ENCODE measurements at regions not wholly inside any gene's neighbourhood (a gene's known extent, or its start where the extent isn't known, plus 50 kb on each side); places are given as distances from the start of the nearest gene placed in this dataset.
A peak's percentile ranks its signal among the peaks of the same experiment; 100 is the strongest.

DNA sequence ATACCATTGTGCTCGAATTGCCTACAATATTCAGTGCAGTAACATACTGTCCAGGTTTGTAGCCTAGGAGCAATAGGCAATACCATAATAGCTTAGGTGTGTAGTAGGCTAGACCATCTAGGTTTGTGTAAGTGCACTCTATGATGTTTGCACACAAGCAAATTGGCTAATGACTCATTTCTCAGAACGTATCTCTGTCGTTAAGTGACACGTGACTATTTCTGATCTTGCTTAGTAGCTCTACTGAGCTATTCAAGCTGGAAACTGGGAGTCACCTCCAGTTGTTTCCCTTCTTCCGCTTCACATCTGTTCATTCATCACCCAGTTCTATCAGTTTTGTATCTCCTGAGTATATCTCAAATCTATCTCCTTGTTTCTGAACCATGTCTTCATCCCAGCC lies 86.1 kb downstream of the HNRNPD start:
- no peak overlapping the region for H2AFZ ChIP-seq (ENCODE audit: insufficient read depth, low read depth, low read length, poor library complexity, severe bottlenecking)
- no peak overlapping the region for H3K4me3 Mint-ChIP-seq
- H3K9ac ChIP-seq (ENCODE audit: insufficient read depth, low read length, poor library complexity, severe bottlenecking) = no peak overlapping the region
- TF ChIP-seq, protein P1, sequence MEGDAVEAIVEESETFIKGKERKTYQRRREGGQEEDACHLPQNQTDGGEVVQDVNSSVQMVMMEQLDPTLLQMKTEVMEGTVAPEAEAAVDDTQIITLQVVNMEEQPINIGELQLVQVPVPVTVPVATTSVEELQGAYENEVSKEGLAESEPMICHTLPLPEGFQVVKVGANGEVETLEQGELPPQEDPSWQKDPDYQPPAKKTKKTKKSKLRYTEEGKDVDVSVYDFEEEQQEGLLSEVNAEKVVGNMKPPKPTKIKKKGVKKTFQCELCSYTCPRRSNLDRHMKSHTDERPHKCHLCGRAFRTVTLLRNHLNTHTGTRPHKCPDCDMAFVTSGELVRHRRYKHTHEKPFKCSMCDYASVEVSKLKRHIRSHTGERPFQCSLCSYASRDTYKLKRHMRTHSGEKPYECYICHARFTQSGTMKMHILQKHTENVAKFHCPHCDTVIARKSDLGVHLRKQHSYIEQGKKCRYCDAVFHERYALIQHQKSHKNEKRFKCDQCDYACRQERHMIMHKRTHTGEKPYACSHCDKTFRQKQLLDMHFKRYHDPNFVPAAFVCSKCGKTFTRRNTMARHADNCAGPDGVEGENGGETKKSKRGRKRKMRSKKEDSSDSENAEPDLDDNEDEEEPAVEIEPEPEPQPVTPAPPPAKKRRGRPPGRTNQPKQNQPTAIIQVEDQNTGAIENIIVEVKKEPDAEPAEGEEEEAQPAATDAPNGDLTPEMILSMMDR (IDR thresholded peaks at IDR 0.05) = no peak
- no peak overlapping the region for H3K27ac Mint-ChIP-seq
- peaks cover 8 to 10% (median 8%) of the 10 kb centered on the region in 3 donors for H3K27me3 Mint-ChIP-seq (ENCODE audit: low read depth in 3 of 3)
- WGBS (ENCODE audit: insufficient coverage) = 58% methylated on average over 4 of the region's 5 CpGs
- H3K9me3 ChIP-seq (replicated peaks in 1 of 2; ENCODE audit: control insufficient read depth in 1 of 2, insufficient read depth in 1 of 2, low read length in 2 of 2) = no peaks in the 10 kb centered on the region
- peaks cover 24% of the 10 kb centered on the region for H3K4me1 Mint-ChIP-seq
- H3K36me3 Mint-ChIP-seq = no peaks in the 10 kb centered on the region
- no peaks in the 10 kb centered on the region for H3K79me2 ChIP-seq (ENCODE audit: insufficient read depth, low read length)
- no peak overlapping the region for H3K27ac ChIP-seq (ENCODE audit: low read depth in 1 of 2, low read length in 2 of 2)
- H3K27me3 ChIP-seq (ENCODE audit: control insufficient read depth in 2 of 2, insufficient read depth in 2 of 2, low read length in 2 of 2) = peaks cover 0 to 3% of the 10 kb centered on the region in 2 donors
- H4K20me1 ChIP-seq (ENCODE audit: insufficient read depth, low read length) = no peaks in the 10 kb centered on the region
- H3K9me3 Mint-ChIP-seq = no peaks in the 10 kb centered on the region
- DNase-seq = no peak
- H3K36me3 ChIP-seq (replicated peaks in 1 of 2; ENCODE audit: control insufficient read depth in 1 of 2, insufficient read depth in 2 of 2, low read length in 2 of 2) = no peaks in the 10 kb centered on the region
- H3K4me1 ChIP-seq (ENCODE audit: control insufficient read depth in 1 of 2, insufficient read depth in 2 of 2, low read length in 2 of 2) = peaks cover 15 to 19% of the 10 kb centered on the region in 2 donors
- intact Hi-C loops (cut with micrococcal nuclease) = loop anchor here (5.0 to 10.0 kb wide), 4 partner anchors 67 to 147 kb away; partner anchors contain the start of genes ENOPH1 (in 1 of the 2) and HNRNPDL (in 1 of the 2)
- no peak overlapping the region for H3K4me2 ChIP-seq (replicated peaks; ENCODE audit: extremely low read depth, low read length, poor library complexity, severe bottlenecking)
- no peak overlapping the region for H3K4me3 ChIP-seq (replicated peaks in 1 of 3; ENCODE audit: low read depth in 2 of 3, low read length in 3 of 3)

DNA sequence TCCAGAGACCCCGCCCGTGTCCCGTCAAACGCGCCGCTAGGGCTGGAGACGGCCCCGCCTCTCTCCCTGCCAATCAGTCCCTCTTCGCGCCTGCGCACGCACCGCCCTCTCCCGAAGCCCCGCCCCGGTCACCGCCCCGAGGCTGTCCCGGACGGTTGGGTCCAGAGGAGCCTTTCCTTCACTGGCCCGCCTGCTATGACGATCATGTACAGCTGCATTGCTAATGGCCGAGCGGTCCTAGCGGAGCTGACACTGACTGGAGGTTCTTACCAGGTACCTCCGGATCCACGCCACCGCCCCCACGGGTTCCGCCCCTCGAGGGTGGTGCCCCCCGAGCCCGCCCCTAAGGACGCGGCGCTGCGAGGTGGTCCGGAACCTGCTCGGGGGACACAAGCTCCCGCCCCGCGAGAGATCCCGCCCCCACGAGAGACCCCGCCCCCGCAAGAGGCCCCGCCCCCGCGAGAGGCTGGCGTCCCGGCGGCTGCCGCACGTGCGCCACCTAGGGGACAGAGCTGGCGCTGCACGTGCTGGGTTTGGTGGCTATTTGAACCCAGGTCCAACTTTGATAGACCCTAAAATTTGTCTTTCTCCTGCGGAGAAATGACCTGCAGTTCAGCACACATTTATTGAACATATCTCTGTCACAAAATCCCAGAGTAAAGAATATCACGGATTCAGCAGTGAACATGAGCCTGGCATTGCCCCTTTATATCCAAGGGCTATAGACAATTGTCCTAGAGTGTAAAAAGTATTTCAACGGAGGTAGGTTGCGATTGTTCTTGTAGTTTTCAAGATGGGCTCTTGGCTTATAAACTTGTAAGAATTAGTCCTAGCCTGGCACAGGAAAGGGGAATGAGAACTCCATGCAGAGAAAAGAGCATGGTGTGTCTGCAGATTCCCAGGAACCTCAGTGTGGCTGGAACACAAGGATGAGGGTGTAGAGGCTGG lies 88.7 kb downstream of the HNRNPD start:
- peak overlapping the region; percentile 62 for H3K9ac ChIP-seq (ENCODE audit: insufficient read depth, low read length, poor library complexity, severe bottlenecking)
- H3K79me2 ChIP-seq (ENCODE audit: insufficient read depth, low read length) = no peaks in the 10 kb centered on the region
- no peaks in the 10 kb centered on the region for H3K9me3 ChIP-seq (replicated peaks in 1 of 2; ENCODE audit: control insufficient read depth in 1 of 2, insufficient read depth in 1 of 2, low read length in 2 of 2)
- no peaks in the 10 kb centered on the region for H3K36me3 ChIP-seq (replicated peaks in 1 of 2; ENCODE audit: control insufficient read depth in 1 of 2, insufficient read depth in 2 of 2, low read length in 2 of 2)
- Mint-ChIP-seq H3K4me1 (peaks cover 13% of the 10 kb centered on the region), H3K27me3 (ENCODE audit: low read depth in 3 of 3) (peaks cover 5 to 22% (median 12%) of the 10 kb centered on the region in 3 donors), H3K9me3 (no peaks in the 10 kb centered on the region), H3K36me3 (no peaks in the 10 kb centered on the region), H3K4me3 (peak overlapping the region; percentile 74 to 82), H3K27ac (peak overlapping the region; percentile 77 to 92 (median 87))
- H3K4me3 ChIP-seq (replicated peaks in 1 of 3; ENCODE audit: low read depth in 2 of 3, low read length in 3 of 3) = peak overlapping the region; percentile 46 to 75 (median 52)
- TF ChIP-seq, protein P1 (IDR thresholded peaks at IDR 0.05) = peak; percentile 99
- WGBS (ENCODE audit: insufficient coverage) = 3% methylated on average over 60 of the region's 61 CpGs
- peaks cover 12 to 15% of the 10 kb centered on the region in 2 donors for H3K4me1 ChIP-seq (ENCODE audit: control insufficient read depth in 1 of 2, insufficient read depth in 2 of 2, low read length in 2 of 2)
- peak overlapping the region; percentile 71 for H3K4me2 ChIP-seq (replicated peaks; ENCODE audit: extremely low read depth, low read length, poor library complexity, severe bottlenecking)
- DNase-seq = peak; percentile 98 to 99 (median 99)
- no peaks in the 10 kb centered on the region for H4K20me1 ChIP-seq (ENCODE audit: insufficient read depth, low read length)
- H2AFZ ChIP-seq (ENCODE audit: insufficient read depth, low read depth, low read length, poor library complexity, severe bottlenecking) = peak overlapping the region; percentile 75
- H3K27me3 ChIP-seq (ENCODE audit: control insufficient read depth in 2 of 2, insufficient read depth in 2 of 2, low read length in 2 of 2) = peaks cover 2 to 4% of the 10 kb centered on the region in 2 donors
- peak overlapping the region; percentile 73 to 78 for H3K27ac ChIP-seq (ENCODE audit: low read depth in 1 of 2, low read length in 2 of 2)
- intact Hi-C loops (cut with micrococcal nuclease) = loop anchor here (5.0 to 10.0 kb wide), 4 partner anchors 70 to 150 kb away; partner anchors contain the start of genes ENOPH1 (in 1 of the 2) and HNRNPDL (in 1 of the 2)

Data from CD14-positive monocyte (primary cell).